MM.1S (cell line): ENCODE measurements at regions not wholly inside any gene's neighbourhood (a gene's known extent, or its start where the extent isn't known, plus 50 kb on each side); places are given as distances from the start of the nearest gene placed in this dataset.

Source experiments
- EZH2 ChIP-seq: fragments of 300-600 bp; sonication (generic); optimal IDR thresholded peaks from 2 replicates; pipeline ENCODE3; 2017; ENCODE audit warnings: low read depth, mild to moderate bottlenecking, antibody characterized with exemption, low read length, mixed read lengths
- EZH2phosphoT487 ChIP-seq: fragments of 300-600 bp; sonication (generic); IDR thresholded peaks from 2 replicates; pipeline ENCODE4 v1.6.1; 2018; ENCODE audit warnings: antibody characterized with exemption, low read length
- TF ChIP-seq, protein P1 (sequence below): fragments of 300-600 bp; sonication (generic); IDR thresholded peaks from 2 replicates; pipeline ENCODE4 v1.5.1; 2016; ENCODE audit warnings: antibody characterized with exemption, low read length, mixed read lengths

DNA sequence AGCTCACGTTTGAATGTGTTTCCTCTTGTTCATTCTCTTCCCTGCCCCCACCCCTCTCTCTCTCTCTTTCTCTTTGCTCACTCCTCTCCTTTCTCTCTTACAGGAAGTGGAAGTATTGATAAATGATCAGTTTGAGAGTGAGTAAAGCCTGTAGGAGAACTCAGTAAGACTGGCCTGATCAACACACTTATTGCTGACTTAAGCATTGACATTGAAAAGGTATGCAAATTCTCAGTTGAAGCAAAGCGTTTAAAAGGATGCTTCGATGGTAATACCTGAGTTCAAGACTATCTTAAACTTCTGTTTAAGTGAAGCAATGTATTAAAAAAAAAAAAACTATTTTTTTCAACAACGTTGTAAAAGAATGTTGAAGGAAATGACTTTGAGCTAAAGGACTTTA is 115.7 kb upstream of the DDX18 start:
- TF ChIP-seq, protein P1, sequence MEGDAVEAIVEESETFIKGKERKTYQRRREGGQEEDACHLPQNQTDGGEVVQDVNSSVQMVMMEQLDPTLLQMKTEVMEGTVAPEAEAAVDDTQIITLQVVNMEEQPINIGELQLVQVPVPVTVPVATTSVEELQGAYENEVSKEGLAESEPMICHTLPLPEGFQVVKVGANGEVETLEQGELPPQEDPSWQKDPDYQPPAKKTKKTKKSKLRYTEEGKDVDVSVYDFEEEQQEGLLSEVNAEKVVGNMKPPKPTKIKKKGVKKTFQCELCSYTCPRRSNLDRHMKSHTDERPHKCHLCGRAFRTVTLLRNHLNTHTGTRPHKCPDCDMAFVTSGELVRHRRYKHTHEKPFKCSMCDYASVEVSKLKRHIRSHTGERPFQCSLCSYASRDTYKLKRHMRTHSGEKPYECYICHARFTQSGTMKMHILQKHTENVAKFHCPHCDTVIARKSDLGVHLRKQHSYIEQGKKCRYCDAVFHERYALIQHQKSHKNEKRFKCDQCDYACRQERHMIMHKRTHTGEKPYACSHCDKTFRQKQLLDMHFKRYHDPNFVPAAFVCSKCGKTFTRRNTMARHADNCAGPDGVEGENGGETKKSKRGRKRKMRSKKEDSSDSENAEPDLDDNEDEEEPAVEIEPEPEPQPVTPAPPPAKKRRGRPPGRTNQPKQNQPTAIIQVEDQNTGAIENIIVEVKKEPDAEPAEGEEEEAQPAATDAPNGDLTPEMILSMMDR = no peak
- TF ChIP-seq EZH2 = no peak
- no peak for TF ChIP-seq EZH2phosphoT487
